GM12878 (cell line): ENCODE measurements at regions not wholly inside any gene's neighbourhood (a gene's known extent, or its start where the extent isn't known, plus 50 kb on each side); places are given as distances from the start of the nearest gene placed in this dataset.
"Not testable (repeated sequence)": the region's sequence is repeated elsewhere in the genome, so short reads cannot be mapped to it uniquely, and the experiment has no call there.

Experiments
- BRCA1 ChIP-seq: IDR thresholded peaks from 2 replicates; pipeline ENCODE4 v1.6.1; 2011; ENCODE audit warnings: low read depth, low read length, improper control_type of control experiment
- HDGF ChIP-seq: fragments of 450-650 bp; IDR thresholded peaks from 2 replicates; pipeline ENCODE4 v1.6.1; 2016; ENCODE audit warnings: antibody characterized with exemption
- KDM1A ChIP-seq: fragments of 200-600 bp; sonication (generic); IDR thresholded peaks from 2 replicates; pipeline ENCODE4 v1.6.1; 2016; ENCODE audit warnings: borderline replicate concordance
- NRF1 ChIP-seq: conservative IDR thresholded peaks from 2 replicates; pipeline ENCODE4 v1.6.1; 2011; ENCODE audit warnings: mild to moderate bottlenecking, low read depth, low read length, improper control_type of control experiment
- POLR2A ChIP-seq: IDR thresholded peaks from 2 replicates; pipeline ENCODE4 v1.6.1; 2011; ENCODE audit warnings: low read depth, mild to moderate bottlenecking, low read length
- YY1 ChIP-seq: IDR thresholded peaks from 2 replicates; pipeline ENCODE4 v1.6.1; 2011; ENCODE audit warnings: low read depth, mild to moderate bottlenecking, low read length

GRCh38 chr21:32823296-32823695, 51.7 kb upstream of the PAXBP1 start:
- TF ChIP-seq BRCA1, YY1, KDM1A, HDGF, NRF1, POLR2A: not testable (repeated sequence)
